ENCODE measurements at regions not wholly inside any gene's neighbourhood (a gene's known extent, or its start where the extent isn't known, plus 50 kb on each side); places are given as distances from the start of the nearest gene placed in this dataset.

GRCh38 chr5:3126639-3127038 lies 375.2 kb upstream of the IRX2 start:
- DNase-seq = no peak

GRCh38 chr5:3124410-3124809 lies 372.9 kb upstream of the IRX2 start:
- DNase-seq = no peak

- DNase-seq = no peak
These were observed 372.3 kb upstream of the IRX2 start for GRCh38 chr5:3123763-3124157.

- DNase-seq = no peak
These were observed 371.7 kb upstream of the IRX2 start for GRCh38 chr5:3122985-3123762.

DNA sequence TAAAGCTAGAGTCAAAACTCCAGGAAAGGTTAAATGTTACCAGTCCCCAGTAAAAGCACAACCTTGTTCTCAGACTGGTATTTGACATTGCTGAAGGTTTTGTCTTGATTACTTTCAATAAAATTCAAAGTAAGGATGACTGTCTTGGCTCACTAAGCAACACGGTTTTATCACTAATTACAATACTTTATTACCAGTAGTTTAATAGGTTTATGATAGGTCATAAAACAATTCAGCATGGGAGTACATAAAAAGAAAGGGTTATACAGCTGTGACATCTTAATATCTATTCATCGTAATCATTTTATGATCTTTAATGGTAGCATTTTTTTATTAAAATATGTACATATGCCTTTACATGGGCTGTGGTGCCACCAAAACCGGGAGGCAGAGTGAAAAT lies 370.7 kb upstream of the IRX2 start:
- no peak for DNase-seq

DNA sequence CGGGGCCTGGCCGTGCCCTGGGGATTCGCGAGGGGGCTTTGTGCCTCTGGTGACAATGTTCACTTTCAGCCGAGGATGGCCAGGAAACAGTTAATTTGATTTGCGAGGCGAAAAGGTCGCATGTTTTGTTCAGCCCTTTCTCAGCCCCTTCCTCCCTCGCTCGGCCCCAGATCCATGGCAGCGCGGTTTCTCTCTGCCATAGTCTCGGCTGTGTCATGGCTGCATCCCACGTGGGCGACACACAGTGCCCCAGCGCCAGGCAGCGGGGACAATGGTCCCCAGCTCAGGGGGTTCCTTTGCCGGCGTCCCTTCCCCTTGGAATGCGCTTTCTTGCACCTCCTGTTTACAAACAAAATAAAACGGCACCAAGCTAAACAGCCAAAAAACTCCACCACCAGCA lies 370.3 kb upstream of the IRX2 start:
- no peak for DNase-seq

DNA sequence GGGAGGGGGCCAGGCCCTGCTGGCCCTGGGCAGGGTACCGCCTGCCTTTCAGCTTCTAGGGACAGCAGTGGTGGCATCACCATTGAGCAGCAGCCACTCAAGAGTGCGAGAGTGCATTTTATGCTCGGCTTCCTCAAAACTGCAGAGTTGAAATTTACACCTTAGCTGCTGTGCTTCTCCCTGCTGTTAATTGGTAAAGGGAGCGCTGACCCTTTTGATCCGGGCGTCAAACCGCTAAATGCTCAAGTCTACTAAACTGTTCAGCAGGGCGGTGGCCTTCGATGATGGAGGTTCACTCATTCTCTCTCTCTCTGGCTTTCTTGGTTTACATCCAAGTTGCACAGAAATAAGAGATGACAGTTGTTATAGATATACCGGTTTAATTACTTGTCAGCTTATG lies 368.6 kb upstream of the IRX2 start:
- no peak for DNase-seq

DNA sequence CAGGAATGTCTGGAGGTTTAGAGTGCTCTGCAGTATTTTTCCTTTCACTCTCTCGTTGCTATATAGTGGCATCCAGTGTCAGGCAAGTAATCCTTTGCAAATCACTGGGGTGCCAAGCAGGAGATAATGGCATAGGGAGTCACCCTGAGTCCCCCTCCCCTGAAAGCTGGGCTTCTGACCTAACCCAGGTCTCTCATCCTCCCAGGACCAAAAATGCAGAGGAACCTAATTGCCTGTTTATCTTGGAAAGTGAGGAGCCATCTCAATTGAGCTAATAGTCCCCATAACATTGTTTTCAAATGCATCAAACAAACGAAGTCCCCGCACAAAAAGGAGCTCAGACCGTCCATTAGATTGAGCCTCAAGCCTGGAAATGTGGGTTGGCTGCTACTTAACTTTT lies 368.0 kb upstream of the IRX2 start:
- no peak for DNase-seq

GRCh38 chr5:3118340-3118739 lies 366.9 kb upstream of the IRX2 start:
- DNase-seq = no peak

GRCh38 chr5:3116366-3116765 lies 364.9 kb upstream of the IRX2 start:
- no peak for DNase-seq

GRCh38 chr5:3114467-3114866 lies 363.0 kb upstream of the IRX2 start:
- DNase-seq = no peak

DNA sequence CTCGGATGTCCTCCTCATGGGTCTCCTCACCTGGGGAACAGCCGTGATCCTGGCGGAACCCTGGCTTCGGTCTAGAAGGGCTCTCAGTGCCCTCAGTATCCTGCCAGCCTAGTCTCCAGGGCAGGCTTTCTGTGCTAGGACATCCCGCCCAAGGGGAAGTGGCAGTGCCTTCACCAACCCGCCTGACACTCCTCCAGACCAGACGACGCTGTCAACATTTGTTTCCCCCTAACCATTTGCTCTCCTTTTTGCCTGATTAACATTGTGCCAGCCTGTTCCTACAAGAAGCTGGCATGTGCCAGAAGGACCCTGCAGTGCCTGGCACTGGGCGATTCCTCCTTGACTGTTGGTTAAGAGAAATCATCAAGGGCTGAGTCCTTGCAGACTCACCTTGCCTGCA lies 358.9 kb upstream of the IRX2 start:
- DNase-seq = no peak

DNA sequence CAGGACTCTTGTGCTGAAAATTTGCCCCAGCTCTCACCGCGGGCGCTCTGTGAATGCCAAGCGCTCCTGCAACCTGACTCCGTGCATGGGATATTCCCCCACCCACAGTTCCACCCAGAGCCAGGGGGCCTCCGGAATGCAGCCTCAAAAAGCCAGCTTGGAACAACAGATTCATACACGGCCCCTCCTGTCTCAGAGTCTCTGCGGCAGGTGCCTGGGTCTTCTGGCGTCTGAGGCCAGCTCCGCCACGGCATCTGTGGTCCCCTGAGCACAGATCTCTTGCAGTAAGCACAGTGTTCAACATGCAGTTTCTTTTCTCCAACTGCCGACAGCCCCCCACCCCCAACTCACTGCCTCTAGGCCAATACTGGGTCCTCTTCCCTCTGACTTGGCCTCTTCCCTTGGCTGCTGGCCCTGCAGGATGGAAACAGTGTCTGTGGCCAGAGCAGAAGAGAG lies 355.7 kb upstream of the IRX2 start:
- DNase-seq = no peak

GRCh38 chr5:3105581-3105980 lies 354.1 kb upstream of the IRX2 start:
- no peak for DNase-seq

GRCh38 chr5:3105172-3105571 lies 353.7 kb upstream of the IRX2 start:
- DNase-seq = no peak

DNA sequence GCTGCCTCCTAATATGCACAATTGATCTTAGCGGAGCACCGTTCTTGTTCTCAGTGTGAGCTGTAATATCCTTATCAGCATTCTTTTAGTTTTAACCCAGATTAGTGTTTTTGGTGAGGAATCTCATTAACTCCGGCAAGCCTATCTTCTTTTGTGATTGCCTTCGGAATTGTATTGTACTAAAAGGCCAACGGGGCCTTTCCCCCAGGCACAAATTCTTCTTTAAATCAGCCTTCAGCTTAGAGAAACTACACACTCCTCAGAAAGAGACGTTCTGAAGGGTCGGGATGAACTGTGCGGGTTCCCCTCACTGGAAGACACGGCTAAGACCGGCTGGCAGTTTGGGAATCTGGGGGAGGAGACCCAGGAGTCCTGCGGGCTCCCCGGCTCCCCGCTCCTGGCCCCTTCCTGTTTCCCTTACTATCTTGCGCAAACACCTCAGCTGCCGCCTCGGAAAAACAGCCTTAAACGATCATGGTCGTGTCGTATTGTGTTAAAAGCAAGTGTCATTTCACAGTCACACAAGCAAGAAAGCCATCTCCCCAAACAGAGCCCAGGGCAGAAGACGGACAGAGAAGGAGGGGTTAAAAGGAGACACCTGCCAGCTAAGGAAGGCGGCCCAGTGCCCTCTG lies 353.1 kb upstream of the IRX2 start:
- no peak for DNase-seq

- no peak for DNase-seq
These were observed 351.9 kb upstream of the IRX2 start for GRCh38 chr5:3103262-3103811.

- DNase-seq = no peak
These were observed 351.1 kb upstream of the IRX2 start for GRCh38 chr5:3102531-3102930.

DNA sequence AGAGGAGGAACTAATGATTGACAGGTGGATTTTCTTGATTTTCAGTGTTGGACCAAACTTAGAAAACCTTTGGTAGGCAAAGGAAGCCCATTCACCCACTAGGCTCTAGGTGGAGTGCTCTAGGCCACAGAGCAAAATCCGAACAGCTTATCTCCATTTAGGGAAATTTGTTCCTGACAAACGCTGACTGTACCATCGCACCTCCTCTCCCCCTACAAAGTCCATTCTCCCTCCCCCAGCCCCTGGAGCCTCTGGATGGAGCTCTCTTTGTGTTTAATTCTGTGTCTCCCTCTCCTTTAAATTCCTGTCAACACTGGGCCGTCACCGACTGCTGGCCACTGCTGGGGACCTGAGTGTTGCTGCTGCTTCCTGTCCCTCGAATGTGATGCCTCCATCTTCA lies 350.1 kb upstream of the IRX2 start:
- no peak for DNase-seq

DNA sequence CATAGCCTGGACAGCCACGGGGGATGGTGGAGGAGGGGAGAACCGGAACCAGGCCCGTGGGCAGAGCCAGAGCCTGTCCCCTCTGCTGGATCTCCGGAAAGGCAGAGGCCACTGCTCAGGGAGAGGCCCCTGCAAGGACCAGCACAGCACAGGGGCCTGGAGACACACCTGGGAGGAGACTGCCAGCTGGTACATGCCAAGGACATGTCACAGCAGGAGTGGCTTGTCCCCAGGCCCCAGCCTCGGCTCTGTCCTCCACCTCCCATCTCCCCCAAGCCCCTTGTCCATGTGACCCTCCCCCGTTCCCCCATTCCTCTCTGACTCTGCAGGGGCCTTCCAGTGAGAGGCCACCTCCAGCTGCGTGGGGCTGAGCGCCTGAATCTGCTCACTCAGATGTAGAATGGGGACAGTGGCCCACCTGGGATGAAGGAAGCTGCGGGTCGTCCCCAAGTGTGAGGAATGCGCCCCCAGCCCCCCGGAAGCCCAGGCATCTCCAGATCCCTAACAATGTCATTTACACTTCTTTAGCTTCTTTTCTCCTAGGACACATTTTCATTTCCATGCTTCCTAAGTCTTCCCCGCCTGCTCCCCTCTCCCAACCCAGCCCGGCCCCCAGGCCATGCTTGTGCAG lies 349.6 kb upstream of the IRX2 start:
- no peak for DNase-seq

DNA sequence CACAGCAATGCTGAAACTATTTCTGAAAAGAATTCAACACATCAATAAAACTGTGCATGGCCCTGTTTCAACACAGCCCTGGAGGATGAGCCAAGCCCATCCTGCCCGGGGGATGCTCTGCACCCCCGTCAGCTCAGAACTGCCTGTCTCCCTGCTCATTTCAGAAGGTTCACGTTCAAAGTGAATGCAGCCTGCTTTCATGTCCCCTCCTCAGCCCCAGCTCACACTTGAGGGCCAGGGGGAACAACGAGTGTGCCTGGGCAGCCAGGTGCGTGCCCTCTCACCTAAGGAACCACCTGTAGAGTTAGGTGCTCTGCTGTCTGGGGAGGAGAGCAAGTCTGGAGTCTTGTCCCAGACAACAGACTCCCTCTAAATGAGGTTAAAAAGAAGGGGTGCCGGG lies 348.5 kb upstream of the IRX2 start:
- DNase-seq = no peak

GRCh38 chr5:3099526-3099925 lies 348.0 kb upstream of the IRX2 start:
- no peak for DNase-seq

DNA sequence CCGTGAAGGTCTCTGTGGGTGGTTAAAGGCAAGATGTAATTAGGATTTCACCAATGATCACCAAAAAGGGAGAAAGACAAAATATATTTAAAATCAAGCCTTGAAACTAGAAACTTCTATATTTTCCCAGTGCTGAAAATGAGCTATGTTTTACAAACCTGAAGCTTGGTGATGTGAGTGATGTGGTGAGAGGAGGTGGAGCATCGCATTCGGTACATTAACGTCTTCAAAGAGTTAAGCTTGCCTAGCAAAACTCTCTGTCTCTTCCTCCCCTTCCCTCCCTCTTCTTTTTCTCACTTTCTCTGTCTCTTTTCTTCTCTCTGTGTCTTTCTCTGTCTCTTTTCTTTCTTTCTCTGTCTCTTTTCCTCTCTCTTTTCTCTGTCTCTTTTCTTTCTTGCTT lies 347.3 kb upstream of the IRX2 start:
- DNase-seq = no peak

GRCh38 chr5:3092664-3093063 lies 341.2 kb upstream of the IRX2 start:
- DNase-seq = no peak

All from NCI-H187 (cell line).